ENCODE measurements at regions not wholly inside any gene's neighbourhood (a gene's known extent, or its start where the extent isn't known, plus 50 kb on each side); places are given as distances from the start of the nearest gene placed in this dataset.
"Not testable (repeated sequence)": the region's sequence is repeated elsewhere in the genome, so short reads cannot be mapped to it uniquely, and the experiment has no call there.

DNA sequence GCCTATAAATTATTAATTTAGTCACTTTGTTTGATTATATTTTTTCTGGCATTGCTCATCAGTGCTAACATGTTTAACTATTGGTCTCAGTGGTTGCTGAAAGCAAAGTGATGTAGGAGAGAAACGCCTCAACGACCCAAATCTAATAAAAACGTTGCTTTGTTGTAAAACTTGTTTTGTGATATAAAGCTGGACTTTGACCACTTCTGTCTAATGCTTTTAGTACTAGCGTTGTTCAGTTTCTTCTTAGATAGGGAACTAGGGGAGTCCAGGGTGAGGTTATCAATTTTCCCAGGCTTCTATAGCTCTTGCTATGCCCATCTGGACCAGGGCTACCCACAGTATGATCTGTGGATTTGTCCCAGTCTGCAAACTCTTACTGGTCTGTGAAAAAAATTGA, 80.6 kb upstream of the TBC1D5 start:
- DNase-seq = no peak

DNA sequence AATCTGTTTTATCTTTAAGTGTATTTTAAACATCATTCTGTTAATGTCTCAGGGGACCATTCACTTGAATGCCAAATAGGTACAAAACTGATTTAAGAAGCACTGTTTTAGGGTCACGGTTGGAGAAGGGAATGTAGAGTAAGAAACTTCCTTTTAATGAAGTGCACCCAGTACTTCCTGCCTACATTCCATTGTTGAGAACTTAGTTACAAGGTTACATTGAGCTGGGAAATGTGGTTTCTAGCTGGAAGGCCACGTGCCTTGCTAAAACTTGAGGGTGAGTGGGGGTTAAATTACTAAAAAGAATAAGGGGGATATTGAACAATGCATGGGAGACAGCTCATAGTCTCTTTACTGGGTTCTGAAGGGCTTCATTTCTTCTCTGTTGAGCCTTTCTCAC, 78.3 kb upstream of the TBC1D5 start:
- DNase-seq = no peak

- DNase-seq = no peak
Observed at GRCh38 chr3:17820275-17820674, 77.8 kb upstream of the TBC1D5 start.

- DNase-seq = not testable (repeated sequence)
Observed at GRCh38 chr3:17817973-17818372, 75.5 kb upstream of the TBC1D5 start.

DNA sequence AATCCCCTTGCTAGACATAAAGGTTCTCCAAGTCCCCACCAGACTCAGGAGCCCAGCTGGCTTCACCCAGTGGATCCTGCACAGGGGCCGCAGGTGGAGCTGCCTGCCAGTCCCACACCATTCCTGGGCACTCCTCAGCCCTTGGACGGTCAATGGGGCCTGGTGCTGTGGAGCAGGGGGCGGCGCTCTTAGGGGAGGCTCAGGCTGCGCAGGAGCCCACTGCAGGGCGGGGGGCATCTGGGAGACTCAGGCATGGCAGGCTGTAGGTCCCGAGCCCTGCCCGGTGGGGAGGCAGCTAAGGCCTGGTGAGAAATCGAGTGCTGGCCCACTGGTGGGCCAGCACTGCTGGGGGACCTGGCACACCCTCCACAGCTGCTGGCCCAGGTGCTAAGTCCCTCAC, 75.1 kb upstream of the TBC1D5 start:
- no peak for DNase-seq

DNA sequence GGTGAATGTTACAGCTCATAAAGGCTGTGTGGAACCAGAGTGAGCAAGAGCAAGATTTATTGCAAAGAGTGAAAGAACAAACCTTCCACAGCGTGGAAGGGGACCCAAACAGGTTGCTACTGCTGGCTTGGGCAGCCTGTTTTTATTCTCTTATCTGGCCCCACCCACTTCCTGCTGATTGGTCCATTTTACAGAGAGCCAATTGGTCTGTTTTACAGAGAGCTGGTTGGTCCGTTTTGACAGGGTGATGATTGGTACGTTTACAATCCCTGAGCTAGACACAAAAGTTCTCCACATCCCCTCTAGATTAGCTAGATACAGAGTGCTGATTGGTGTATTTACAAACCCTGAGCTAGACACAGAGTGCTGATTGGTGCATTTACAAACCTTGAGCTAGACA, 74.4 kb upstream of the TBC1D5 start:
- DNase-seq = not testable (repeated sequence)

DNA sequence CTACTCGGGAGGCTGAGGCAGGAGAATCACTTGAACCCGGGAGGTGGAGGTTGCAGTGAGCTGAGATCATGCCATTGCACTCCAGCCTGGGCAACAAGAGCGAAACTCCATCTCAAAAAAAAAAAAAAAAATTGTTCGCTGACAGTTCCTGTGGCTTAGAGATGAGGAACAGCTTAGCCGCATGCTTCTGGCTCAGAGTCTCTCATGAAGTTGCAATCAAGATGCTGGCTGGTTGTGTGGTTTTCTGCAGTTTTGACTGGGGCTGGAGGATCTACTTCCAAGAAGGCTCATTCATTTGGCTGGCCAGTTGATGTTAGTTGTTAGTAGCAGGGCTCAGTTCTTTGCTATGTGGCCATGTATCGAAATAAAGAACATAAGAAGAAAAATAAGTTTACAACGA, 69.9 kb upstream of the TBC1D5 start:
- DNase-seq = not testable (repeated sequence)

DNA sequence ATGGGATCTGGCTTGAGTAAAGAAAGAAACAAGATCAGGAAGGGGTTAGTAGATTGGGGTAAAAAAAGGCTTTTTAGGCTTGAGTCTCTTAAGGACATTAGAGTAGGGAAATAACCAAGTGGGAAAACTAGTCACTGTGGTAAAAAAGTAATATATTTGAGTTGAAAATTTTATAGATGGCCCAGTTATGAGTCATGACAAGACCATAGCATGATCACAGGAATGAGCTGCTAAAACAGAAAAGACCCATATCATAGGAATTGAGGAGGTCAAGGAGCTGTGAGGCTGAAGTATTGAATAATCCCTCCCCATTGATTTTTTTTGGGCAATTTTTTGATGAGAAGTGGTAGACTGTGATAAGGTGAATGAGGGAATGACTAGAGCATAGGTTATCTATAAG, 69.2 kb upstream of the TBC1D5 start:
- no peak for DNase-seq

- no peak for DNase-seq
Observed at GRCh38 chr3:17810759-17811158, 68.3 kb upstream of the TBC1D5 start.

DNA sequence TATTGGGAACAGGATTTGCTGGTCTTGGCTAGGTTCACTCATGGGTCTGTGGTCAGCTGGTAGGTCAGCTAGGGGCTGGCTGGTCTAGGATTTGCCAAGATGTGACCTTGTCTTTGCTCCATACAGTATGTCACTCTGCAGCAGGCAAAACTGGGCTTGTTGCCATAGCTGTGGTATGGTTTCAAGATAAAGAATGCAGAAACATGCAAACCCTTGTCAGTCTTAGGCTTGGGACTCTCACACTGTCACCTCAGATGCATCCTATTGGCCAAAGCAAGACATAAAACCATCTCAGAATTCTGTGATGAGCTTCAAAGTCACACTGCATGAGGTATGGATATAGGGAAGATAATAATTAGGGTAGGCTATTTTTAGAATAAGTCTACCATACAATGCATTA, 66.6 kb upstream of the TBC1D5 start:
- no peak for DNase-seq

DNA sequence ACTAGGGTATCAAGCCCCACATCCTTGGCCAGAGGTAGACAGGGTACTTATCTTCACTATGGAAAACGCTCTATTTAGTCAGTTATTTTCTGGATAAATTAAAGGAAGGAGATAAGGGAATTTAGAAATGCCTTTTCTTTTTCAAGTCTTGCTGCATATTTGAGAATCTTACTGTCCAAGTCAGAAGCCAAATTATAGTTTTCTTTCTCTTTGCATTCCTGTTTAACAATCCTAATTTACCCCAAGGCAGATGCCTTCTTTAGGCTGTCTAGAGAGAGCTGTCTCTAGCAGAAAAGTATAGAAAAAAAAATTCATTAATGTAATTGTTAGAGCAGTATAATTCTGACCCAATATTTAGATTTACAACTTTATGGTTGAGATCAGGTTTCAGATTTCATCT, 64.4 kb upstream of the TBC1D5 start:
- DNase-seq = no peak

- peak in 1 of 2 donors; percentile 9 for DNase-seq
Observed at GRCh38 chr3:17806201-17806600, 63.8 kb upstream of the TBC1D5 start.

- no peak for DNase-seq
Observed at GRCh38 chr3:17805461-17805940, 63.1 kb upstream of the TBC1D5 start.

GRCh38 chr3:17802950-17803349, 60.5 kb upstream of the TBC1D5 start:
- no peak for DNase-seq

DNA sequence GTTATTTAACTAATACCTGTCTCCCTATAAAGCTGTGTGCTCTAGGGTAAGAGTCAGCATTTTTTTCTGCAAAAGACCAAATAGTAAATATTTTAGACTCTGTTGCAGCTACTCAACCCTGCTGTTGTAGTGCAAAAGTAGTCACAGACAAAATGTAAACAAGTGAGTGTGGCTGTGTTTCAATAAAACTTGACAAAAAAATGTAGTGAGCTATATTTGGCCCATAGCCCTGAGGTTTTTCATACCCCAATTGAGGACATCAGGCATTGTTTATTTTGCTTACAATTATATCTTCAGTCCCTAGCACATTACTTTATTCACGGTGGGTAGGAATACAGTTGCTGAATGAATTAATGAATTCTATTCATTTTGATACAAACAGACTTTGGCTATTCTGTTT, 58.7 kb upstream of the TBC1D5 start:
- DNase-seq = no peak

GRCh38 chr3:17800232-17800631, 57.8 kb upstream of the TBC1D5 start:
- DNase-seq = no peak

GRCh38 chr3:17799312-17799711, 56.9 kb upstream of the TBC1D5 start:
- DNase-seq = no peak

GRCh38 chr3:17798000-17798399, 55.6 kb upstream of the TBC1D5 start:
- no peak for DNase-seq

DNA sequence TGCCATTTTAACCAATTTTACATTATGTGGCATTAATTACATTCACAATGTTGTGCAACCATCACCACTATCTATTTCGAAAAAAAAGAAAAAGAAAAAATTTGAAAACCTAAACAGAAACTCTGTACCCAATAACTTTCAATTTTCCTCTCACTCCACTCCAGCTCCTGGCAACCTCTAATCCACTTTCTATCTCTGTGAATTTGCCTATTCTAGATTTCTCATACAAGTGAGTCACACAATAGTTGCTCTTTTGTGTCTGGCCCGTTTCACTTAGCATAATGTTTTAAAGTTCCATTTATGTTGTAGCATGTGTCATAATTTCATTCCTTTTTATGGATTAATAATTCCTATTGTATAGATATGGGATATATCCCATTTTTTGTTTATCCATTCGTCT, 53.3 kb upstream of the TBC1D5 start:
- DNase-seq = no peak

DNA sequence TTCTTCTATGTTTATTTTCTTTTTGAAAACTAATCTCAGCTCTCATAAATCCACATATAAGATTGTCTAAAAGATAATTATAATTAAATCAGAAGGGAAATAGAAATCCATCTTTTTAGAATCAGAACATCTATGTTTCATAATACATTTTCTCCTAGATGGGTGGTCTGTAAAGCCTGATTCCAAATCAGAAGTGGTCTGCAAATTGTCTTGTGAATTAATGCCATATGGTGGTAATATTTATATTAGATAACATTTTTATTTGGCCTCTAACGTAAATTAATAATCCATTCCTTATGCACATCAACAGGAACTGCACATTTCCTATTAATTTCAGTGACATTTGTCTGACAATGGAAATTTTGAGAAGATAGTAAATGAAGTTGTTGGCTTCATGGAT, 52.8 kb upstream of the TBC1D5 start:
- DNase-seq = no peak

- DNase-seq = no peak
Observed at GRCh38 chr3:17793542-17794195, 51.2 kb upstream of the TBC1D5 start.
